SK-N-SH (cell line): ENCODE measurements at regions not wholly inside any gene's neighbourhood (a gene's known extent, or its start where the extent isn't known, plus 50 kb on each side); places are given as distances from the start of the nearest gene placed in this dataset.

Source experiments
- CTCF ChIA-PET: fragments of 300-600, 350-600 bp; formaldehyde crosslinking; extraction: SDS; loops from one replicate; lab custom pipeline; 2021; lab: Yijun Ruan, JAX
- POLR2A ChIA-PET: fragments of 350-600 bp; sonication (Branson Sonifier 250); formaldehyde crosslinking; extraction: SDS; loops from one replicate; lab custom pipeline; 2020; ENCODE audit warnings: antibody characterized with exemption, inconsistent platforms; lab: Yijun Ruan, JAX
- DNase-seq: peaks from one replicate; pipeline ENCODE4 v3.0.0; 2012
- H2AFZ ChIP-seq: fragments of 200-600 bp; sonication (generic); 2 replicates; pipeline ENCODE4 v1.8.1; 2016; ENCODE audit warnings: antibody characterized with exemption, mild to moderate bottlenecking, low read depth
- H3F3A ChIP-seq: fragments of 200-600 bp; sonication (generic); replicated peaks from 2 replicates; pipeline ENCODE3; 2016; ENCODE audit warnings: antibody characterized with exemption, mild to moderate bottlenecking; ENCODE audit not compliant: insufficient read depth
- H3K27ac ChIP-seq, 2 experiments: fragments of 200-500 bp in 1 of 2; fragments of 200-600 bp in 1 of 2; sonication (Bioruptor generic) in 1 of 2; sonication (generic), shearing (Covaris generic) in 1 of 2; 2 replicates each; pipeline versions ENCODE4 v1.5.1 to v1.6.1; 2014 to 2016; ENCODE audit warnings: low read depth in 2 of 2, inconsistent platforms in 1 of 2, low read length in 1 of 2, mild to moderate bottlenecking in 1 of 2, mixed read lengths in 1 of 2
- H3K27me3 ChIP-seq: fragments of 200-600 bp; sonication (generic), shearing (Covaris generic); 2 replicates; pipeline ENCODE4 v1.6.1; 2016; ENCODE audit warnings: mixed run types; ENCODE audit not compliant: insufficient read depth
- H3K36me3 ChIP-seq, 2 experiments: fragments of 200-500 bp in 1 of 2; fragments of 200-600 bp in 1 of 2; sonication (Bioruptor generic) in 1 of 2; sonication (generic) in 1 of 2; replicated peaks in 1 of 2; 2 replicates each; pipeline versions ENCODE3 to v1.5.1; 2014 to 2016; ENCODE audit warnings: low read length in 1 of 2, mild to moderate bottlenecking in 1 of 2; ENCODE audit not compliant: insufficient read depth in 2 of 2, control insufficient read depth in 1 of 2
- H3K4me1 ChIP-seq, 2 experiments: fragments of 200-500 bp in 1 of 2; fragments of 200-600 bp in 1 of 2; sonication (Bioruptor generic) in 1 of 2; sonication (generic), shearing (Covaris generic) in 1 of 2; 2 replicates each; pipeline versions ENCODE4 v1.5.1 to v1.6.1; 2014 to 2016; ENCODE audit warnings: low read depth in 1 of 2, low read length in 1 of 2, mixed run types in 1 of 2; ENCODE audit not compliant: insufficient read depth in 2 of 2, control insufficient read depth in 1 of 2
- H3K4me2 ChIP-seq: fragments of 200-600 bp; sonication (generic), shearing (Covaris generic); 2 replicates; pipeline ENCODE4 v1.6.1; 2017; ENCODE audit warnings: mixed run types
- H3K4me3 ChIP-seq, 2 experiments: fragments of 200-500 bp in 1 of 2; fragments of 200-600 bp in 1 of 2; sonication (Bioruptor generic) in 1 of 2; sonication (generic), shearing (Covaris generic) in 1 of 2; 2 replicates each; pipeline versions ENCODE4 v1.5.1 to v1.8.1; 2014 to 2016; ENCODE audit warnings: low read depth in 2 of 2, inconsistent platforms in 1 of 2, low read length in 1 of 2, mild to moderate bottlenecking in 1 of 2, mixed read lengths in 1 of 2, moderate library complexity in 1 of 2
- H3K79me2 ChIP-seq: fragments of 200-600 bp; sonication (generic); 2 replicates; pipeline ENCODE4 v1.8.1; 2017; ENCODE audit warnings: mild to moderate bottlenecking; ENCODE audit not compliant: insufficient read depth
- H3K9ac ChIP-seq: fragments of 200-600 bp; sonication (generic); 2 replicates; pipeline ENCODE4 v1.6.1; 2017; ENCODE audit warnings: mixed run types
- H3K9me2 ChIP-seq: fragments of 200-600 bp; sonication (generic); 2 replicates; pipeline ENCODE4 v1.6.1; 2017; ENCODE audit warnings: mixed run types
- H3K9me3 ChIP-seq: fragments of 200-600 bp; sonication (generic); 2 replicates; pipeline ENCODE4 v1.6.1; 2017; ENCODE audit warnings: mixed run types, mild to moderate bottlenecking, moderate library complexity
- H4K20me1 ChIP-seq: fragments of 200-600 bp; sonication (generic); 2 replicates; pipeline ENCODE4 v1.6.1; 2017; ENCODE audit warnings: mild to moderate bottlenecking, mixed run types; ENCODE audit not compliant: insufficient read depth
- ELF1 ChIP-seq: IDR thresholded peaks from 2 replicates; pipeline ENCODE4 v1.4.0; 2012
- EP300 ChIP-seq, 2 experiments: IDR thresholded peaks; 2 replicates each; pipeline versions ENCODE4 v1.4.0 to v1.6.1; 2012; ENCODE audit warnings: borderline replicate concordance in 1 of 2, low read depth in 1 of 2, low read length in 1 of 2
- EZH2phosphoT487 ChIP-seq: fragments of 200-600 bp; sonication (generic); IDR thresholded peaks from 2 replicates; pipeline ENCODE4 v1.6.1; 2017; ENCODE audit warnings: low read depth, mixed run types, mild to moderate bottlenecking, antibody characterized with exemption, moderate library complexity, borderline replicate concordance
- FOSL2 ChIP-seq: IDR thresholded peaks from 2 replicates; pipeline ENCODE4 v1.4.0; 2012; ENCODE audit warnings: low read depth, mild to moderate bottlenecking, moderate library complexity, borderline replicate concordance
- FOXM1 ChIP-seq: IDR thresholded peaks from 2 replicates; pipeline ENCODE4 v1.4.0; 2012; ENCODE audit warnings: low read depth, mild to moderate bottlenecking
- GABPA ChIP-seq: IDR thresholded peaks from 2 replicates; pipeline ENCODE4 v1.4.0; 2012; ENCODE audit warnings: low read depth, mild to moderate bottlenecking
- JUND ChIP-seq: IDR thresholded peaks from 2 replicates; pipeline ENCODE4 v1.4.0; 2012
- RXRA ChIP-seq: IDR thresholded peaks from 2 replicates; pipeline ENCODE4 v1.4.0; 2012; ENCODE audit warnings: low read depth, mild to moderate bottlenecking, borderline replicate concordance
- SMC3 ChIP-seq: IDR thresholded peaks from 2 replicates; pipeline ENCODE4 v1.6.1; 2012; ENCODE audit warnings: low read depth, low read length, improper control_type of control experiment
- TAF1 ChIP-seq: IDR thresholded peaks from 2 replicates; pipeline ENCODE4 v1.6.1; 2012; ENCODE audit warnings: low read depth, mild to moderate bottlenecking, low read length, moderate library complexity, borderline replicate concordance
- TEAD4 ChIP-seq: IDR thresholded peaks from 2 replicates; pipeline ENCODE4 v1.4.0; 2012; ENCODE audit warnings: mild to moderate bottlenecking, borderline replicate concordance; ENCODE audit not compliant: insufficient read depth
- WGBS: methylation state at CpG from one replicate; pipeline ENCODE4 v1.1.6; 2017; ENCODE audit warnings: low lambda C conversion rate; 5-methylcytosine and 5-hydroxymethylcytosine counted together
- TF ChIP-seq, protein P1 (sequence below): IDR thresholded peaks from 2 replicates; pipeline ENCODE4 v1.4.0; 2012; ENCODE audit warnings: low read depth, borderline replicate concordance
- TF ChIP-seq, protein P2 (sequence below): IDR thresholded peaks from 2 replicates; pipeline ENCODE4 v1.4.0; 2012; ENCODE audit warnings: low read depth
- TF ChIP-seq, protein P3 (sequence below): IDR thresholded peaks from 2 replicates; pipeline ENCODE4 v1.6.1; 2012; ENCODE audit warnings: mild to moderate bottlenecking, low read depth, low read length, moderate library complexity

DNA sequence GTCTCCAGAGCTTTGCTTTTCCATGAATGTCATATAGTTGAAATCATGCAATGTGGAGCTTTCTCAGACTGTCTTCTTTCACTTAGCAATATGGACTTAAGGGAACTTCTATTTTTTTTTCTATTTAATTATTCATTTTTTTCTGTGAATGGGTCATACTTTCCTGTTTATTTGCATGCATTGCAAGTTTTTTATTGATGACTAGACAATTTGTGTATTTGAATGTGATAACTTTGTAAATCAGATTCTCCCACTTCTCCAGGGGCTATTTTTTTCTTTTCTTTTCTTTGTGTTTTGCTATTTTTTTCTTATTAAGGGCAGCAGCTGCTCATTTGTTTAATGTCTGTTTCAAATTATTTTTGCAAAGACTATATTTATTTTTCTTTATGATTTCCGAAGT, 1019.8 kb upstream of the ATXN7L3B start:
- Histone ChIP-seq H3K4me2 (no peak overlapping the region), H4K20me1 (no peaks in the 10 kb centered on the region), H3F3A (no peaks in the 10 kb centered on the region), H3K36me3 (no peaks in the 10 kb centered on the region), H3K4me3 (no peak overlapping the region), H3K27me3 (no peaks in the 10 kb centered on the region), H3K79me2 (no peaks in the 10 kb centered on the region), H2AFZ (no peak overlapping the region), H3K4me1 (no peaks in the 10 kb centered on the region), H3K9ac (no peak overlapping the region), H3K27ac (no peak overlapping the region), H3K9me3 (peaks cover 8% of the 10 kb centered on the region; the same call in 1 of the 2 replicates), H3K9me2 (0 out of 2 replicates have a peak, but pooled peaks cover 3% of the 10 kb centered on the region)
- no peak for DNase-seq
- TF ChIP-seq RXRA = no peak
- TF ChIP-seq GABPA = no peak
- TF ChIP-seq, protein P1, sequence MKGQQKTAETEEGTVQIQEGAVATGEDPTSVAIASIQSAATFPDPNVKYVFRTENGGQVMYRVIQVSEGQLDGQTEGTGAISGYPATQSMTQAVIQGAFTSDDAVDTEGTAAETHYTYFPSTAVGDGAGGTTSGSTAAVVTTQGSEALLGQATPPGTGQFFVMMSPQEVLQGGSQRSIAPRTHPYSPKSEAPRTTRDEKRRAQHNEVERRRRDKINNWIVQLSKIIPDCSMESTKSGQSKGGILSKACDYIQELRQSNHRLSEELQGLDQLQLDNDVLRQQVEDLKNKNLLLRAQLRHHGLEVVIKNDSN = no peak
- no peak for TF ChIP-seq SMC3
- TF ChIP-seq TEAD4 = no peak
- TF ChIP-seq, protein P2, sequence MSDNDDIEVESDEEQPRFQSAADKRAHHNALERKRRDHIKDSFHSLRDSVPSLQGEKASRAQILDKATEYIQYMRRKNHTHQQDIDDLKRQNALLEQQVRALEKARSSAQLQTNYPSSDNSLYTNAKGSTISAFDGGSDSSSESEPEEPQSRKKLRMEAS = no peak
- TF ChIP-seq ELF1 = no peak
- no peak for TF ChIP-seq FOXM1
- TF ChIP-seq JUND = no peak
- ChIA-PET POLR2A (no interaction called here), CTCF (no interaction called here)
- 3% methylated on average over 1 of the region's 1 CpG for WGBS

DNA sequence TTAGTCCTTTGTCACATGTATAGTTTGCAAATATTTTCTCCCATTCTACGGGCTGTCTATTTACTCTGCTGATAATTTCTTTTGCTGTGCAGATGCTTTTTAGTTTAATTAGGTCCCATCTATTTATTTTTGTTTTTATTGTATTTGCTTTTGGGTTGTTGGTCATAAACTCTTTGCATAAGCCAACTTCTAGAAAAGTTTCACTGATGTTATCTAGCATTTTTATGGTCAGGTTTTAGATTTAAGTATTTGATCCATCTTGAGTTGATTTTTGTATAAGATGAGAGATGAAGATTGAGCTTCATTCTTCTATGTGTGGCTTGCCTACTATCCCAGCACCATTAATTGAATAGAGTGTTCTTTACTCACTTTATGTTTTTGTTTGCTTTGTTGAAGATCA, 1008.4 kb upstream of the ATXN7L3B start:
- Histone ChIP-seq H3K27me3 (no peaks in the 10 kb centered on the region), H3K4me1 (no peaks in the 10 kb centered on the region), H3K9ac (no peak overlapping the region), H3K4me2 (no peak overlapping the region), H3K9me3 (no peaks in the 10 kb centered on the region; the same call in 1 of the 2 replicates), H3K36me3 (no peaks in the 10 kb centered on the region), H3K27ac (no peak overlapping the region), H3F3A (no peaks in the 10 kb centered on the region), H2AFZ (no peak overlapping the region), H3K9me2 (no peaks in the 10 kb centered on the region), H3K4me3 (no peak overlapping the region), H3K79me2 (no peaks in the 10 kb centered on the region)
- POLR2A ChIA-PET = no interaction called here
- TF ChIP-seq EZH2phosphoT487 (no peak), TAF1 (no peak), JUND (no peak), EP300 (IDR thresholded peaks at IDR 0.05; ENCODE audit: borderline replicate concordance in 1 of 2, low read depth in 1 of 2, low read length in 1 of 2) (no peak), FOXM1 (no peak), FOSL2 (no peak)
- TF ChIP-seq, protein P3, sequence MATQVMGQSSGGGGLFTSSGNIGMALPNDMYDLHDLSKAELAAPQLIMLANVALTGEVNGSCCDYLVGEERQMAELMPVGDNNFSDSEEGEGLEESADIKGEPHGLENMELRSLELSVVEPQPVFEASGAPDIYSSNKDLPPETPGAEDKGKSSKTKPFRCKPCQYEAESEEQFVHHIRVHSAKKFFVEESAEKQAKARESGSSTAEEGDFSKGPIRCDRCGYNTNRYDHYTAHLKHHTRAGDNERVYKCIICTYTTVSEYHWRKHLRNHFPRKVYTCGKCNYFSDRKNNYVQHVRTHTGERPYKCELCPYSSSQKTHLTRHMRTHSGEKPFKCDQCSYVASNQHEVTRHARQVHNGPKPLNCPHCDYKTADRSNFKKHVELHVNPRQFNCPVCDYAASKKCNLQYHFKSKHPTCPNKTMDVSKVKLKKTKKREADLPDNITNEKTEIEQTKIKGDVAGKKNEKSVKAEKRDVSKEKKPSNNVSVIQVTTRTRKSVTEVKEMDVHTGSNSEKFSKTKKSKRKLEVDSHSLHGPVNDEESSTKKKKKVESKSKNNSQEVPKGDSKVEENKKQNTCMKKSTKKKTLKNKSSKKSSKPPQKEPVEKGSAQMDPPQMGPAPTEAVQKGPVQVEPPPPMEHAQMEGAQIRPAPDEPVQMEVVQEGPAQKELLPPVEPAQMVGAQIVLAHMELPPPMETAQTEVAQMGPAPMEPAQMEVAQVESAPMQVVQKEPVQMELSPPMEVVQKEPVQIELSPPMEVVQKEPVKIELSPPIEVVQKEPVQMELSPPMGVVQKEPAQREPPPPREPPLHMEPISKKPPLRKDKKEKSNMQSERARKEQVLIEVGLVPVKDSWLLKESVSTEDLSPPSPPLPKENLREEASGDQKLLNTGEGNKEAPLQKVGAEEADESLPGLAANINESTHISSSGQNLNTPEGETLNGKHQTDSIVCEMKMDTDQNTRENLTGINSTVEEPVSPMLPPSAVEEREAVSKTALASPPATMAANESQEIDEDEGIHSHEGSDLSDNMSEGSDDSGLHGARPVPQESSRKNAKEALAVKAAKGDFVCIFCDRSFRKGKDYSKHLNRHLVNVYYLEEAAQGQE = no peak
- TF ChIP-seq, all 33 proteins: peak for 0
- DNase-seq = no peak
- CTCF ChIA-PET = no interaction called here
- H4K20me1 ChIP-seq = no peaks in the 10 kb centered on the region
- WGBS = 2% methylated on average over 1 of the region's 1 CpG
